ENCODE measurements at regions not wholly inside any gene's neighbourhood (a gene's known extent, or its start where the extent isn't known, plus 50 kb on each side); places are given as distances from the start of the nearest gene placed in this dataset.
"Not testable (repeated sequence)": the region's sequence is repeated elsewhere in the genome, so short reads cannot be mapped to it uniquely, and the experiment has no call there.

- TF ChIP-seq, protein P1, sequence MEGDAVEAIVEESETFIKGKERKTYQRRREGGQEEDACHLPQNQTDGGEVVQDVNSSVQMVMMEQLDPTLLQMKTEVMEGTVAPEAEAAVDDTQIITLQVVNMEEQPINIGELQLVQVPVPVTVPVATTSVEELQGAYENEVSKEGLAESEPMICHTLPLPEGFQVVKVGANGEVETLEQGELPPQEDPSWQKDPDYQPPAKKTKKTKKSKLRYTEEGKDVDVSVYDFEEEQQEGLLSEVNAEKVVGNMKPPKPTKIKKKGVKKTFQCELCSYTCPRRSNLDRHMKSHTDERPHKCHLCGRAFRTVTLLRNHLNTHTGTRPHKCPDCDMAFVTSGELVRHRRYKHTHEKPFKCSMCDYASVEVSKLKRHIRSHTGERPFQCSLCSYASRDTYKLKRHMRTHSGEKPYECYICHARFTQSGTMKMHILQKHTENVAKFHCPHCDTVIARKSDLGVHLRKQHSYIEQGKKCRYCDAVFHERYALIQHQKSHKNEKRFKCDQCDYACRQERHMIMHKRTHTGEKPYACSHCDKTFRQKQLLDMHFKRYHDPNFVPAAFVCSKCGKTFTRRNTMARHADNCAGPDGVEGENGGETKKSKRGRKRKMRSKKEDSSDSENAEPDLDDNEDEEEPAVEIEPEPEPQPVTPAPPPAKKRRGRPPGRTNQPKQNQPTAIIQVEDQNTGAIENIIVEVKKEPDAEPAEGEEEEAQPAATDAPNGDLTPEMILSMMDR (IDR thresholded peaks at IDR 0.05; ENCODE audit: extremely low read depth in 1 of 2, insufficient read depth in 1 of 2, low read depth in 1 of 2, low read length in 2 of 2): not testable (repeated sequence)
- not testable (repeated sequence) for TF ChIP-seq POLR2A (IDR thresholded peaks at IDR 0.05; ENCODE audit: low read depth, low read length); EZH2 (IDR thresholded peaks at IDR 0.05; ENCODE audit: borderline replicate concordance, low read depth, low read length, severe bottlenecking); GATA2 (IDR thresholded peaks at IDR 0.05; ENCODE audit: insufficient read depth, insufficient read length, low read depth, low read length); MYC (IDR thresholded peaks at IDR 0.05; ENCODE audit: low read depth, low read length); JUN (IDR thresholded peaks at IDR 0.05; ENCODE audit: borderline replicate concordance, insufficient read depth, insufficient read length, low read depth); POLR2AphosphoS5 (IDR thresholded peaks at IDR 0.05; ENCODE audit: insufficient read depth, low read depth, low read length)
- TF ChIP-seq, protein P2, sequence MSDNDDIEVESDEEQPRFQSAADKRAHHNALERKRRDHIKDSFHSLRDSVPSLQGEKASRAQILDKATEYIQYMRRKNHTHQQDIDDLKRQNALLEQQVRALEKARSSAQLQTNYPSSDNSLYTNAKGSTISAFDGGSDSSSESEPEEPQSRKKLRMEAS (IDR thresholded peaks at IDR 0.05; ENCODE audit: insufficient read depth, insufficient read length): not testable (repeated sequence)
Observed at GRCh38 chrX:92117701-92118100, 338.5 kb downstream of the PCDH11X start.

Data from endothelial cell of umbilical vein (primary cell).